OCI-LY1 (cell line): ENCODE measurements at regions not wholly inside any gene's neighbourhood (a gene's known extent, or its start where the extent isn't known, plus 50 kb on each side); places are given as distances from the start of the nearest gene placed in this dataset.
"Not testable (repeated sequence)": the region's sequence is repeated elsewhere in the genome, so short reads cannot be mapped to it uniquely, and the experiment has no call there.

Experiments
- H2AFZ ChIP-seq: fragments of 200-600 bp; sonication (generic), shearing (Covaris generic); 2 replicates; pipeline ENCODE4 v1.6.0; 2014; ENCODE audit warnings: antibody characterized with exemption, mild to moderate bottlenecking, low read length
- H3F3A ChIP-seq: fragments of 200-600 bp; sonication (generic), shearing (Covaris generic); 2 replicates; pipeline ENCODE4 v1.6.0; 2014; ENCODE audit warnings: mild to moderate bottlenecking, antibody characterized with exemption, low read length, moderate library complexity; ENCODE audit not compliant: insufficient read depth
- H3K27ac ChIP-seq: fragments of 200-600 bp; sonication (generic); 2 replicates; pipeline ENCODE4 v1.5.1; 2014; ENCODE audit warnings: low read length, mixed run types, mild to moderate bottlenecking, low read depth; ENCODE audit not compliant: poor library complexity, severe bottlenecking
- H3K27me3 ChIP-seq: fragments of 200-600 bp; sonication (generic); 2 replicates; pipeline ENCODE4 v1.6.0; 2014; ENCODE audit warnings: antibody characterized with exemption, mild to moderate bottlenecking, low read length, moderate library complexity; ENCODE audit not compliant: insufficient read depth
- H3K36me3 ChIP-seq: fragments of 200-600 bp; sonication (generic); 2 replicates; pipeline ENCODE4 v1.6.1; 2014; ENCODE audit warnings: mild to moderate bottlenecking, antibody characterized with exemption, low read length, moderate library complexity, mixed read lengths; ENCODE audit not compliant: insufficient read depth
- H3K4me1 ChIP-seq: fragments of 200-600 bp; sonication (generic); 2 replicates; pipeline ENCODE4 v1.5.1; 2014; ENCODE audit warnings: mild to moderate bottlenecking, low read length, moderate library complexity; ENCODE audit not compliant: insufficient read depth, severe bottlenecking
- H3K4me2 ChIP-seq: fragments of 200-600 bp; sonication (generic), shearing (Covaris generic); 2 replicates; pipeline ENCODE4 v1.6.1; 2014; ENCODE audit warnings: low read length
- H3K4me3 ChIP-seq: fragments of 200-600 bp; sonication (generic); 2 replicates; pipeline ENCODE4 v1.5.1; 2014; ENCODE audit warnings: low read length, low read depth, mild to moderate bottlenecking, mixed read lengths; ENCODE audit not compliant: poor library complexity, severe bottlenecking
- H3K79me2 ChIP-seq: fragments of 200-600 bp; shearing (Covaris generic); 2 replicates; pipeline ENCODE4 v1.6.1; 2016; ENCODE audit warnings: mixed run types, low read length, mixed read lengths; ENCODE audit not compliant: insufficient read depth
- H3K9ac ChIP-seq: fragments of 200-600 bp; sonication (generic), shearing (Covaris generic); 2 replicates; pipeline ENCODE4 v1.6.1; 2014; ENCODE audit warnings: mild to moderate bottlenecking, low read length, mixed read lengths
- H3K9me2 ChIP-seq: fragments of 200-600 bp; sonication (generic), shearing (Covaris generic); 2 replicates; pipeline ENCODE4 v1.6.1; 2014; ENCODE audit warnings: low read depth, mild to moderate bottlenecking, low read length, mixed read lengths
- H3K9me3 ChIP-seq: fragments of 200-600 bp; shearing (Covaris generic); 2 replicates; pipeline ENCODE4 v1.6.1; 2014; ENCODE audit warnings: low read length, mixed read lengths
- H4K20me1 ChIP-seq: fragments of 200-600 bp; sonication (generic), shearing (Covaris generic); 2 replicates; pipeline ENCODE4 v1.6.0; 2016; ENCODE audit warnings: mild to moderate bottlenecking, low read length; ENCODE audit not compliant: insufficient read depth
- EZH2 ChIP-seq: fragments of 200-600 bp; sonication (generic), shearing (Covaris generic); IDR thresholded peaks from 2 replicates; pipeline ENCODE4 v1.8.0; 2017; ENCODE audit warnings: borderline replicate concordance, mixed run types, mild to moderate bottlenecking, antibody characterized with exemption, low read length, moderate library complexity, mixed read lengths
- TF ChIP-seq, protein P1 (sequence below): fragments of 200-600 bp; sonication (generic), shearing (Covaris generic); IDR thresholded peaks from 2 replicates; pipeline ENCODE4 v1.5.1; 2017; ENCODE audit warnings: mild to moderate bottlenecking, antibody characterized with exemption, low read length, moderate library complexity, mixed read lengths

GRCh38 chr6:119423996-119424395 is 74.4 kb upstream of the MAN1A1 start:
- Histone ChIP-seq H3K4me3 (no peak overlapping the region), H3K4me1 (no peaks in the 10 kb centered on the region), H3K36me3 (no peaks in the 10 kb centered on the region), H3K9me3 (no peaks in the 10 kb centered on the region), H3K9ac (no peak overlapping the region), H3K27ac (no peak overlapping the region), H3K9me2 (no peaks in the 10 kb centered on the region), H3K4me2 (no peak overlapping the region), H4K20me1 (no peaks in the 10 kb centered on the region), H3F3A (no peaks in the 10 kb centered on the region), H3K79me2 (no peaks in the 10 kb centered on the region), H3K27me3 (no peaks in the 10 kb centered on the region), H2AFZ (no peak overlapping the region)
- TF ChIP-seq, protein P1, sequence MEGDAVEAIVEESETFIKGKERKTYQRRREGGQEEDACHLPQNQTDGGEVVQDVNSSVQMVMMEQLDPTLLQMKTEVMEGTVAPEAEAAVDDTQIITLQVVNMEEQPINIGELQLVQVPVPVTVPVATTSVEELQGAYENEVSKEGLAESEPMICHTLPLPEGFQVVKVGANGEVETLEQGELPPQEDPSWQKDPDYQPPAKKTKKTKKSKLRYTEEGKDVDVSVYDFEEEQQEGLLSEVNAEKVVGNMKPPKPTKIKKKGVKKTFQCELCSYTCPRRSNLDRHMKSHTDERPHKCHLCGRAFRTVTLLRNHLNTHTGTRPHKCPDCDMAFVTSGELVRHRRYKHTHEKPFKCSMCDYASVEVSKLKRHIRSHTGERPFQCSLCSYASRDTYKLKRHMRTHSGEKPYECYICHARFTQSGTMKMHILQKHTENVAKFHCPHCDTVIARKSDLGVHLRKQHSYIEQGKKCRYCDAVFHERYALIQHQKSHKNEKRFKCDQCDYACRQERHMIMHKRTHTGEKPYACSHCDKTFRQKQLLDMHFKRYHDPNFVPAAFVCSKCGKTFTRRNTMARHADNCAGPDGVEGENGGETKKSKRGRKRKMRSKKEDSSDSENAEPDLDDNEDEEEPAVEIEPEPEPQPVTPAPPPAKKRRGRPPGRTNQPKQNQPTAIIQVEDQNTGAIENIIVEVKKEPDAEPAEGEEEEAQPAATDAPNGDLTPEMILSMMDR: no peak
- TF ChIP-seq EZH2: no peak

- not testable (repeated sequence) for H3K9me3 ChIP-seq, H3K36me3 ChIP-seq, H3K4me3 ChIP-seq, H3K9ac ChIP-seq, H3K9me2 ChIP-seq, H3K79me2 ChIP-seq, H3K27me3 ChIP-seq, H3K4me2 ChIP-seq, H3K4me1 ChIP-seq, H3F3A ChIP-seq, H3K27ac ChIP-seq, H4K20me1 ChIP-seq, H2AFZ ChIP-seq
Observed at GRCh38 chr6:119418084-119418483, 68.5 kb upstream of the MAN1A1 start.

DNA sequence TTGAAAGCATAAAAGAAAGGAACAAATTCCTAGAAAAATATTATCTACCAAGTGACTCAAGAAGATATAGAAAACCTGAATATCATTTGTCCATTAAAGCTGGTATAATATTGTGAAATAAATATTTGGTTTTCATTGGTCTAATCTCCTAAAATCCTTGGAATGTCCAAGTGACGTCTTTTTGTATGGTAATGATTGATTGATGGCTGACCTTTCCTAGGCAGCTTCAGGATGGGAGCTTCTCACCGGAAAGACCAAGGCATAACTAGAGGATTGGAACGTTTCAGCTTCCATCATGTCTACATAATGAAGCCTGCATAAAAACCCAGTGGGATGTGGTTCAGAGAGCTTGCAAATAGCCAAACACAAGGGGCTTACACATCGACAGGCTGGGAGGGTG is 57.6 kb upstream of the MAN1A1 start:
- no peaks in the 10 kb centered on the region for H3F3A ChIP-seq
- TF ChIP-seq, protein P1: no peak
- no peak for TF ChIP-seq EZH2
- H3K9ac ChIP-seq: no peak overlapping the region
- H3K79me2 ChIP-seq: no peaks in the 10 kb centered on the region
- no peak overlapping the region for H3K4me2 ChIP-seq
- no peaks in the 10 kb centered on the region for H3K36me3 ChIP-seq
- H3K4me1 ChIP-seq: no peaks in the 10 kb centered on the region
- no peak overlapping the region for H2AFZ ChIP-seq
- no peaks in the 10 kb centered on the region for H4K20me1 ChIP-seq
- no peaks in the 10 kb centered on the region for H3K9me2 ChIP-seq
- H3K27me3 ChIP-seq: no peaks in the 10 kb centered on the region
- no peak overlapping the region for H3K27ac ChIP-seq
- H3K9me3 ChIP-seq: no peaks in the 10 kb centered on the region
- no peak overlapping the region for H3K4me3 ChIP-seq

- H3K79me2 ChIP-seq, H3K4me3 ChIP-seq, H3K4me2 ChIP-seq, H3K9ac ChIP-seq, H4K20me1 ChIP-seq, H3K27ac ChIP-seq, H3K9me2 ChIP-seq, H3F3A ChIP-seq, H2AFZ ChIP-seq, H3K4me1 ChIP-seq, H3K9me3 ChIP-seq, H3K36me3 ChIP-seq, H3K27me3 ChIP-seq: not testable (repeated sequence)
Observed at GRCh38 chr6:119405114-119405513, 55.6 kb upstream of the MAN1A1 start.
